CD14-positive monocyte (primary cell): ENCODE measurements at regions not wholly inside any gene's neighbourhood (a gene's known extent, or its start where the extent isn't known, plus 50 kb on each side); places are given as distances from the start of the nearest gene placed in this dataset.

Experiments
- DNase-seq, 3 donors: peaks; one replicate each; pipeline ENCODE4 v3.0.0-alpha.2; 2011 to 2022
- H2AFZ ChIP-seq: 2 replicates; pipeline ENCODE4 v1.6.0; 2012; ENCODE audit warnings: mild to moderate bottlenecking, low read depth, low read length, inconsistent platforms; ENCODE audit not compliant: insufficient read depth, poor library complexity, severe bottlenecking
- H3K27ac ChIP-seq, 2 donors: 1 replicate in 1 of 2; 2 replicates in 1 of 2; pipeline ENCODE4 v1.5.1; 2012 to 2013; ENCODE audit warnings: low read length in 2 of 2, control low read depth in 1 of 2, inconsistent platforms in 1 of 2, low read depth in 1 of 2, mild to moderate bottlenecking in 1 of 2
- H3K27me3 ChIP-seq, 2 donors: one replicate each; pipeline versions ENCODE4 v1.6.0 to v1.6.1; 2011 to 2013; ENCODE audit warnings: low read length in 2 of 2; ENCODE audit not compliant: control insufficient read depth in 2 of 2, insufficient read depth in 2 of 2
- H3K36me3 ChIP-seq, 2 donors: replicated peaks in 1 of 2; 1 replicate in 1 of 2; 2 replicates in 1 of 2; pipeline versions ENCODE4 v1.5.1 to v1.6.1; 2012 to 2013; ENCODE audit warnings: low read length in 2 of 2, control low read depth in 1 of 2, inconsistent platforms in 1 of 2, mild to moderate bottlenecking in 1 of 2; ENCODE audit not compliant: insufficient read depth in 2 of 2, control insufficient read depth in 1 of 2
- H3K4me1 ChIP-seq, 2 donors: 1 replicate in 1 of 2; 2 replicates in 1 of 2; pipeline versions ENCODE4 v1.5.1 to v1.6.1; 2012 to 2013; ENCODE audit warnings: low read length in 2 of 2, control low read depth in 1 of 2, inconsistent platforms in 1 of 2, mild to moderate bottlenecking in 1 of 2, moderate library complexity in 1 of 2; ENCODE audit not compliant: insufficient read depth in 2 of 2, control insufficient read depth in 1 of 2
- H3K4me2 ChIP-seq: replicated peaks from 2 replicates; pipeline ENCODE3; 2012; ENCODE audit warnings: low read length, moderate library complexity, mild to moderate bottlenecking; ENCODE audit not compliant: poor library complexity, severe bottlenecking; ENCODE audit errors: extremely low read depth
- H3K4me3 ChIP-seq, 3 experiments: fragments of 200-600 bp in 1 of 3; sonication (generic) in 1 of 3; replicated peaks in 1 of 3; 1 replicate in 2 of 3; 2 replicates in 1 of 3; pipeline ENCODE4 v1.5.1; 2011 to 2013; ENCODE audit warnings: low read length in 3 of 3, mild to moderate bottlenecking in 3 of 3, control low read depth in 2 of 3, low read depth in 2 of 3, inconsistent platforms in 1 of 3, moderate library complexity in 1 of 3
- H3K79me2 ChIP-seq: 2 replicates; pipeline ENCODE4 v1.6.0; 2012; ENCODE audit warnings: mild to moderate bottlenecking, control low read depth, inconsistent platforms, low read length, moderate library complexity; ENCODE audit not compliant: insufficient read depth
- H3K9ac ChIP-seq: 2 replicates; pipeline ENCODE4 v1.6.0; 2017; ENCODE audit warnings: low read length, mild to moderate bottlenecking; ENCODE audit not compliant: insufficient read depth, poor library complexity, severe bottlenecking
- H3K9me3 ChIP-seq, 2 donors: replicated peaks in 1 of 2; 1 replicate in 1 of 2; 2 replicates in 1 of 2; pipeline versions ENCODE4 v1.5.1 to v1.6.1; 2012 to 2013; ENCODE audit warnings: low read length in 2 of 2, control low read depth in 1 of 2; ENCODE audit not compliant: control insufficient read depth in 1 of 2, insufficient read depth in 1 of 2
- H4K20me1 ChIP-seq: 2 replicates; pipeline ENCODE4 v1.6.0; 2012; ENCODE audit warnings: mild to moderate bottlenecking, low read length, control low read depth, moderate library complexity; ENCODE audit not compliant: insufficient read depth
- H3K27ac Mint-ChIP-seq, 7 donors: one replicate each; pipeline ENCODE4 v1.8.0; 2020; ENCODE audit warnings: mild to moderate bottlenecking in 7 of 7, mixed read lengths in 7 of 7, moderate library complexity in 6 of 7, inconsistent platforms in 2 of 7
- H3K27me3 Mint-ChIP-seq, 3 donors: one replicate each; pipeline ENCODE4 v1.8.0; 2021 to 2022; ENCODE audit warnings: low read depth in 3 of 3, mild to moderate bottlenecking in 3 of 3, mixed read lengths in 3 of 3, moderate library complexity in 3 of 3, inconsistent platforms in 1 of 3
- H3K36me3 Mint-ChIP-seq, 2 donors: one replicate each; pipeline ENCODE4 v1.8.0; 2020; ENCODE audit warnings: mixed read lengths in 2 of 2, inconsistent platforms in 1 of 2, mild to moderate bottlenecking in 1 of 2
- H3K4me1 Mint-ChIP-seq: one replicate; pipeline ENCODE4 v1.8.0; 2020; ENCODE audit warnings: mild to moderate bottlenecking, mixed read lengths
- H3K4me3 Mint-ChIP-seq, 2 donors: one replicate each; pipeline ENCODE4 v1.8.0; 2020; ENCODE audit warnings: mild to moderate bottlenecking in 2 of 2, mixed read lengths in 2 of 2, moderate library complexity in 1 of 2
- H3K9me3 Mint-ChIP-seq, 7 donors: one replicate each; pipeline ENCODE4 v1.8.0; 2020 to 2022; ENCODE audit warnings: mixed read lengths in 7 of 7, mild to moderate bottlenecking in 6 of 7, moderate library complexity in 6 of 7, inconsistent platforms in 2 of 7
- CTCF ChIP-seq: fragments of 200-600 bp; IDR thresholded peaks from one replicate; pipeline ENCODE4 v1.8.0; 2022; ENCODE audit warnings: antibody characterized with exemption, mild to moderate bottlenecking
- WGBS: methylation state at CpG from one replicate; pipeline ENCODE4 v1.1.5; 2013; ENCODE audit warnings: missing lambda C conversion rate; ENCODE audit not compliant: insufficient coverage; 5-methylcytosine and 5-hydroxymethylcytosine counted together
- intact Hi-C, 2 donors: fragments of 100-400 bp; cut with micrococcal nuclease; formaldehyde crosslinking; loops; one replicate each; pipeline versions ENCODE4 v1.15.0 to v1.15.1; 2023

- Histone ChIP-seq H4K20me1 (no peaks in the 10 kb centered on the region), H3K9me3 (no peaks in the 10 kb centered on the region), H2AFZ (no peak overlapping the region), H3K4me3 (no peak overlapping the region), H3K4me1 (no peaks in the 10 kb centered on the region), H3K27ac (no peak overlapping the region), H3K79me2 (no peaks in the 10 kb centered on the region), H3K9ac (no peak overlapping the region), H3K36me3 (no peaks in the 10 kb centered on the region), H3K27me3 (no peaks in the 10 kb centered on the region), H3K4me2 (no peak overlapping the region)
- Mint-ChIP-seq H3K9me3 (peaks cover 0 to 5% (median 2%) of the 10 kb centered on the region in 7 donors), H3K4me3 (no peak overlapping the region), H3K4me1 (no peaks in the 10 kb centered on the region), H3K27ac (no peak overlapping the region), H3K27me3 (peaks cover 0 to 1% (median 1%) of the 10 kb centered on the region in 3 donors), H3K36me3 (no peaks in the 10 kb centered on the region)
- intact Hi-C loops, result no loop called here
- 81% methylated on average over 8 of the region's 19 CpGs for WGBS
- no peak for TF ChIP-seq CTCF
- no peak for DNase-seq
Measured at GRCh38 chr15:95494971-95495541, 835.4 kb upstream of the NR2F2 start.

- Histone ChIP-seq H3K4me3 (no peak overlapping the region), H3K9ac (no peak overlapping the region), H3K79me2 (no peaks in the 10 kb centered on the region), H3K27me3 (no peaks in the 10 kb centered on the region), H3K36me3 (no peaks in the 10 kb centered on the region), H2AFZ (no peak overlapping the region), H4K20me1 (no peaks in the 10 kb centered on the region), H3K27ac (no peak overlapping the region), H3K9me3 (no peaks in the 10 kb centered on the region), H3K4me2 (no peak overlapping the region), H3K4me1 (no peaks in the 10 kb centered on the region)
- Mint-ChIP-seq H3K9me3 (peaks cover 0 to 5% (median 2%) of the 10 kb centered on the region in 7 donors), H3K36me3 (no peaks in the 10 kb centered on the region), H3K4me1 (no peaks in the 10 kb centered on the region), H3K27ac (no peak overlapping the region), H3K27me3 (peaks cover 0 to 1% (median 1%) of the 10 kb centered on the region in 3 donors), H3K4me3 (no peak overlapping the region)
- intact Hi-C loops, result no loop called here
- TF ChIP-seq CTCF, result no peak
- DNase-seq, result no peak
- 73% methylated on average over 2 of the region's 11 CpGs for WGBS
Measured at GRCh38 chr15:95497634-95498033, 832.9 kb upstream of the NR2F2 start.
